ENCODE measurements at regions not wholly inside any gene's neighbourhood (a gene's known extent, or its start where the extent isn't known, plus 50 kb on each side); places are given as distances from the start of the nearest gene placed in this dataset.
"Not testable (repeated sequence)": the region's sequence is repeated elsewhere in the genome, so short reads cannot be mapped to it uniquely, and the experiment has no call there.

GRCh38 chrX:65894133-65894532 lies 145.7 kb downstream of the VSIG4 start (continued):
- no peak for TF ChIP-seq RXRA (IDR thresholded peaks at IDR 0.05; ENCODE audit: insufficient read depth, low read depth, low read length)
- no peak for TF ChIP-seq EP300 (IDR thresholded peaks at IDR 0.05; ENCODE audit: borderline replicate concordance in 1 of 2, low read depth in 2 of 2, low read length in 2 of 2)
- no peak for TF ChIP-seq POU5F1 (IDR thresholded peaks at IDR 0.05; ENCODE audit: low read depth, low read length)
- TF ChIP-seq RFX5 (IDR thresholded peaks at IDR 0.05; ENCODE audit: borderline replicate concordance, low read depth, low read length), result no peak
- TF ChIP-seq CBX8 (IDR thresholded peaks at IDR 0.05; ENCODE audit: borderline replicate concordance, low read depth, low read length), result no peak

GRCh38 chrX:65891817-65892216 lies 148.1 kb downstream of the VSIG4 start:
- not testable (repeated sequence) for FAIRE-seq

More at GRCh38 chrX:65891817-65892216, 148.1 kb downstream of the VSIG4 start:
- H3K56ac ChIP-seq (replicated peaks; ENCODE audit: insufficient read length, low read depth, low read length); H2BK15ac ChIP-seq (ENCODE audit: low read length); H3K23ac ChIP-seq (ENCODE audit: insufficient read length); H2AFZ ChIP-seq (ENCODE audit: low read length); H3K14ac ChIP-seq (ENCODE audit: insufficient read length); H3K9ac ChIP-seq (replicated peaks in 1 of 4; ENCODE audit: extremely low read depth in 1 of 4, low read depth in 3 of 4, low read length in 3 of 4); H3K27me3 ChIP-seq (replicated peaks in 1 of 4; ENCODE audit: control insufficient read depth in 3 of 4, extremely low read depth in 1 of 4, insufficient read depth in 3 of 4, low read length in 3 of 4); H2BK12ac ChIP-seq (ENCODE audit: low read depth, low read length); H3K4me2 ChIP-seq (ENCODE audit: insufficient read depth in 1 of 2, low read depth in 2 of 2, low read length in 2 of 2); CTCF ChIA-PET (ENCODE audit: partially characterized antibody); H2BK120ac ChIP-seq (replicated peaks; ENCODE audit: low read depth, low read length); H3K4me1 ChIP-seq (replicated peaks in 1 of 4; ENCODE audit: control insufficient read depth in 3 of 4, insufficient read depth in 4 of 4, low read length in 3 of 4); H3K4me3 ChIP-seq (ENCODE audit: extremely low read depth in 1 of 4, insufficient read depth in 2 of 4, low read depth in 3 of 4, low read length in 4 of 4); DNase-seq (ENCODE audit: low read depth in 1 of 2, low spot score in 2 of 2); H4K8ac ChIP-seq (ENCODE audit: extremely low read depth, insufficient read depth, low read length); H4K20me1 ChIP-seq (replicated peaks in 1 of 2; ENCODE audit: control insufficient read depth in 1 of 2, insufficient read depth in 2 of 2, low read length in 2 of 2); H3K79me1 ChIP-seq (ENCODE audit: low read depth, low read length); H2AK5ac ChIP-seq (ENCODE audit: low read depth, low read length); H3K79me2 ChIP-seq (ENCODE audit: control insufficient read depth in 1 of 2, insufficient read depth in 2 of 2, low read length in 2 of 2); H2BK5ac ChIP-seq (ENCODE audit: low read depth, low read length); H2BK20ac ChIP-seq (ENCODE audit: low read length); POLR2A ChIA-PET (ENCODE audit: partially characterized antibody); H3K36me3 ChIP-seq (ENCODE audit: control insufficient read depth in 2 of 4, insufficient read depth in 4 of 4, low read length in 3 of 4); H3K18ac ChIP-seq (ENCODE audit: extremely low read depth, low read length); H3K4ac ChIP-seq (replicated peaks; ENCODE audit: insufficient read length, low read depth, low read length); H3K27ac ChIP-seq (ENCODE audit: low read depth, low read length); H4K91ac ChIP-seq (replicated peaks; ENCODE audit: insufficient read length, low read length); H3K23me2 ChIP-seq (ENCODE audit: low read depth, low read length); H4K5ac ChIP-seq (ENCODE audit: insufficient read length, low read depth, low read length): not testable (repeated sequence)
- 54% methylated on average over 2 of the region's 2 CpGs; no CpG with 5 or more reads in 1 of the 2 experiments for WGBS, 2 experiments (ENCODE audit: extremely low coverage in 1 of 2, insufficient coverage in 1 of 2, insufficient read length in 1 of 2, insufficient replicate concordance in 2 of 2, low coverage in 1 of 2, low lambda C conversion rate in 2 of 2, missing lambda C conversion rate in 1 of 2)
- H3K9me3 ChIP-seq (ENCODE audit: insufficient read depth in 2 of 2, low read depth in 1 of 2, low read length in 1 of 2), result peaks cover 0 to 10% of the 10 kb centered on the region in 2 experiments; a peak in 2 of 4 replicates

All from H1 (cell line).